ENCODE measurements at regions not wholly inside any gene's neighbourhood (a gene's known extent, or its start where the extent isn't known, plus 50 kb on each side); places are given as distances from the start of the nearest gene placed in this dataset.

GRCh38 chr20:4418141-4418540 lies 169.1 kb upstream of the ADRA1D start (continued):
- TF ChIP-seq CHD7 (IDR thresholded peaks at IDR 0.05; ENCODE audit: insufficient replicate concordance, low read length) (no peak), MAX (IDR thresholded peaks at IDR 0.05) (no peak), HDAC6 (IDR thresholded peaks at IDR 0.05; ENCODE audit: low read depth, low read length) (no peak), NRF1 (IDR thresholded peaks at IDR 0.05; ENCODE audit: low read depth, low read length) (no peak), SUZ12 (IDR thresholded peaks at IDR 0.05; ENCODE audit: low read length) (no peak), RAD21 (IDR thresholded peaks at IDR 0.05 in 1 of 2, conservative IDR thresholded peaks at IDR 0.05 in 1 of 2; ENCODE audit: low read depth in 2 of 2, low read length in 2 of 2) (no peak), ATF3 (IDR thresholded peaks at IDR 0.05; ENCODE audit: insufficient read depth, low read depth, low read length) (no peak), YY1 (IDR thresholded peaks at IDR 0.05; ENCODE audit: low read depth, low read length) (no peak), CHD1 (IDR thresholded peaks at IDR 0.05; ENCODE audit: low read depth, low read length) (no peak), SP4 (IDR thresholded peaks at IDR 0.05; ENCODE audit: low read length) (no peak)

All from H1 (cell line).